ENCODE measurements at regions not wholly inside any gene's neighbourhood (a gene's known extent, or its start where the extent isn't known, plus 50 kb on each side); places are given as distances from the start of the nearest gene placed in this dataset.

- no peak overlapping the region for H3K27ac ChIP-seq
- ATAC-seq = no peak
- no peaks in the 10 kb centered on the region for H3K36me3 ChIP-seq
- WGBS, 2 donors (ENCODE audit: low coverage in 1 of 2) = 80% methylated on average over 2 of the region's 11 CpGs; no CpG with 5 or more reads in 1 of the 2 donors
- no peak overlapping the region for H3K4me3 ChIP-seq
- H3K4me1 ChIP-seq = no peaks in the 10 kb centered on the region
- peaks cover 0 to 11% (median 0%) of the 10 kb centered on the region in 3 donors for H3K9me3 ChIP-seq
- TF ChIP-seq EP300 (IDR thresholded peaks at IDR 0.05) = no peak
- no peak for TF ChIP-seq POLR2A (IDR thresholded peaks at IDR 0.05)
- TF ChIP-seq POLR2AphosphoS5 (IDR thresholded peaks at IDR 0.05) = no peak
- no peak for TF ChIP-seq CTCF (IDR thresholded peaks at IDR 0.05)
- H3K27me3 ChIP-seq = peaks cover 71% of the 10 kb centered on the region
These were observed 319.0 kb upstream of the C1orf174 start for GRCh38 chr1:4219111-4219510.

GRCh38 chr1:4219826-4220225, 319.8 kb upstream of the C1orf174 start:
- no peaks in the 10 kb centered on the region for H3K36me3 ChIP-seq
- peaks cover 67% of the 10 kb centered on the region for H3K27me3 ChIP-seq
- TF ChIP-seq POLR2A (IDR thresholded peaks at IDR 0.05) = no peak
- no peak for TF ChIP-seq CTCF (IDR thresholded peaks at IDR 0.05)
- TF ChIP-seq POLR2AphosphoS5 (IDR thresholded peaks at IDR 0.05) = no peak
- TF ChIP-seq EP300 (IDR thresholded peaks at IDR 0.05) = no peak
- H3K4me1 ChIP-seq = no peaks in the 10 kb centered on the region
- H3K27ac ChIP-seq = no peak overlapping the region
- peaks cover 0 to 11% (median 0%) of the 10 kb centered on the region in 3 donors for H3K9me3 ChIP-seq
- H3K4me3 ChIP-seq = no peak overlapping the region
- WGBS, 2 donors (ENCODE audit: low coverage in 1 of 2) = 63% methylated on average over 1 of the region's 5 CpGs; no CpG with 5 or more reads in 1 of the 2 donors
- no peak for ATAC-seq

- H3K9me3 ChIP-seq = peaks cover 0 to 11% (median 0%) of the 10 kb centered on the region in 3 donors
- H3K4me1 ChIP-seq = no peaks in the 10 kb centered on the region
- no peak overlapping the region for H3K4me3 ChIP-seq
- H3K27me3 ChIP-seq = peaks cover 62% of the 10 kb centered on the region
- no peak for ATAC-seq
- no peaks in the 10 kb centered on the region for H3K36me3 ChIP-seq
- no peak overlapping the region for H3K27ac ChIP-seq
- no peak for TF ChIP-seq EP300 (IDR thresholded peaks at IDR 0.05)
- TF ChIP-seq CTCF (IDR thresholded peaks at IDR 0.05) = no peak
- 69% methylated on average over 8 to 9 of the region's 9 CpGs for WGBS, 2 donors (ENCODE audit: low coverage in 1 of 2)
These were observed 320.3 kb upstream of the C1orf174 start for GRCh38 chr1:4220362-4220761.

GRCh38 chr1:4221107-4221506, 321.0 kb upstream of the C1orf174 start:
- TF ChIP-seq CTCF (IDR thresholded peaks at IDR 0.05) = no peak
- no peak for TF ChIP-seq POLR2AphosphoS5 (IDR thresholded peaks at IDR 0.05)
- no peak for TF ChIP-seq EP300 (IDR thresholded peaks at IDR 0.05)
- TF ChIP-seq POLR2A (IDR thresholded peaks at IDR 0.05) = no peak
- H3K27me3 ChIP-seq = peaks cover 54% of the 10 kb centered on the region
- H3K4me1 ChIP-seq = no peaks in the 10 kb centered on the region
- no peak overlapping the region for H3K27ac ChIP-seq
- WGBS, 2 donors (ENCODE audit: low coverage in 1 of 2) = 83 to 87% methylated on average over 4 of the region's 4 CpGs
- no peaks in the 10 kb centered on the region for H3K36me3 ChIP-seq
- ATAC-seq = no peak
- H3K4me3 ChIP-seq = no peak overlapping the region
- peaks cover 0 to 11% (median 0%) of the 10 kb centered on the region in 3 donors for H3K9me3 ChIP-seq

GRCh38 chr1:4224684-4225467, 324.8 kb upstream of the C1orf174 start:
- Histone ChIP-seq H3K9me3 (peaks cover 0 to 5% (median 0%) of the 10 kb centered on the region in 3 donors), H3K27ac (no peak overlapping the region), H3K36me3 (no peaks in the 10 kb centered on the region), H3K27me3 (peaks cover 24% of the 10 kb centered on the region), H3K4me1 (no peaks in the 10 kb centered on the region), H3K4me3 (no peak overlapping the region)
- ATAC-seq = no peak
- TF ChIP-seq POLR2AphosphoS5 (IDR thresholded peaks at IDR 0.05) = no peak
- no peak for TF ChIP-seq POLR2A (IDR thresholded peaks at IDR 0.05)
- no peak for TF ChIP-seq CTCF (IDR thresholded peaks at IDR 0.05)
- no peak for TF ChIP-seq EP300 (IDR thresholded peaks at IDR 0.05)
- WGBS, 2 donors (ENCODE audit: low coverage in 1 of 2) = 51 to 67% methylated on average over 1 to 9 of the region's 18 CpGs
